GM18502 (cell line): ENCODE measurements at regions not wholly inside any gene's neighbourhood (a gene's known extent, or its start where the extent isn't known, plus 50 kb on each side); places are given as distances from the start of the nearest gene placed in this dataset.

Source experiments
- ATAC-seq: cut with Tn5 transposase; IDR thresholded peaks from one replicate; pipeline ENCODE4 v1.9.1; 2021; ENCODE audit warnings: mild to moderate bottlenecking; ENCODE audit not compliant: unreplicated experiment, poor library complexity

GRCh38 chr11:116511684-116512083, 261.1 kb downstream of the BUD13 start:
- ATAC-seq = no peak

- no peak for ATAC-seq
These were observed 261.7 kb downstream of the BUD13 start for GRCh38 chr11:116510886-116511650.

- ATAC-seq = no peak
These were observed 262.6 kb downstream of the BUD13 start for GRCh38 chr11:116510166-116510565.

- ATAC-seq = no peak
These were observed 263.2 kb downstream of the BUD13 start for GRCh38 chr11:116509551-116509950.

GRCh38 chr11:116507849-116508695, 264.7 kb downstream of the BUD13 start:
- ATAC-seq = no peak

- ATAC-seq = no peak
These were observed 265.8 kb downstream of the BUD13 start for GRCh38 chr11:116507016-116507415.

- no peak for ATAC-seq
These were observed 266.4 kb downstream of the BUD13 start for GRCh38 chr11:116506263-116506825.

- ATAC-seq = no peak
These were observed 267.2 kb downstream of the BUD13 start for GRCh38 chr11:116505298-116506262.

DNA sequence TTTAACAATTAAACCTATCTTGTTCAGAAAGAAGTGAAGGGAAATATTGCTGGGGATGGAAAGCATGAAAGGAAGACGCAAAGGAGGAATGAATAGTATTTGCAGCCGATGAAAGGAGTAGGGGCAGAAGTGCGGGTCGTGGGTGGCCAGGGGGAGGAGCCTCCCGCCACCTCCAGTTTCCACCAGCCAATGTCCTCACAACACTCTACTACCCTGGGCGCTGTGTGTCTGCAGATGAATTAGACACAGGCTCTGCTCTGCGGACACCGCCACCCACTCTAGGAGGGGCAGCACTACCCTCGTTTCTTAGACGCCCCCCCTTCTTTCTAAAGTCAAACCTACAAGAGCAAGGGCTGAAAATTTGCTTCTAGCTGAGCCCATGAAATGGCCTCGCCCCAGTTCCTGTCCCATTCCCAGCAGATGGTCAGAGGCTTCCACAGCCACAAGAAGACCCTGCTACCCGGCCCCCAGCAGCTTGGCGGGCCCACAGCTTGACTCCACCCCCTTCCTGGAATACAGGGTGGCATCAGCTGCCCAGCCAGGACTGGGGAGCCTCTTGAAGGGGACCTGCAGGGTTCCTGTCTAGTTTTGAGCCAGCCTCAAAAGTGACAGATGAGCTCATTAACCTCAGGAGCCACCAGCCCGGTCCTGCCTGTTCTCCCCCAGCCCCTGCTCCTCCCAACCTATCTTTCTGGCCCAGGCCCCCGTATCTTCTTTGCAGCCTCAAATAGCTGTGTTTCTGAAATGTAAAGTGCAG, 268.1 kb downstream of the BUD13 start:
- ATAC-seq = no peak

DNA sequence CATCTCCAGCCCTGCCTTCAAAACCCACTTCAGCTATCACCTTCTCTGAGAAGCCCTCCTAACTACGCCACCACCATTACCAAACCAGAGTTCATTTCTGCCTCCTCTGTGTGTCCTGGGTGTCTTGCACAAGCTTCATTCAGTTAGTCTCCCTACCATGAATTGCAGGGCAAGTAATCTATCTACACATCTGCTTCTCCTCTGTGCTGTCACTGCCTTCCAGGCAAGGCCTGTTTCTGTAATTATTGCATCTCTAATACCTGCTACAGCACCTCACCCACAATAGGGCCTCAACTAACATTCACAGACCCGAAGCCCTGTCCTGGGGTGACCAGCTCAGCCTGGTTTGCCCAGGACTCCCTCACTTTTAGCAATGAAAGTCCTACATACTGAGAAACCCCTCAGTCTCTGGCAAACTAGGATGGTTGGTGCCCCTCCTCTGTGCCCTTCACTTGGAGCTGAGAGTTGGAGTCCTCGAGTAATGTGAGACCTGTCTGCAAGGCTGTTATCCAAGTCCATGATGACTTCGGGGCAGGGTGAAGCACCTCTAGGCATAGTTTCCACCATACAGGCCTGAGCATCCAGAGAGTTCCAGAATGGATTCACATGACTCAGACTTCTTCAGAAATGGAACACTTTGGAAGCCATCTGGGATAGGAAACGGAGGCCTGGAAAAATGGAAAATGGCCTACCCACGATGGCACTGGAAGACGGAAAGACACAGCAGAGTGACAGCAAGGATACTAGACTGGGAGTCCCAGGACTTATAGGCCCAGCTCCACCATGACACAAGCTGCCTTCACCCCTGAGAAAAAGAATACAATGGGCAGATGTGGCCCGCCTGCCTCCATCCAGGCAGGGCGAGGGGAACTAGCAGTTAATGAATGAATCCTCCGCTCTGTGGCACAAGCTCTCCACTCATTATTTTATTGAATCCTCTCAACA, 269.3 kb downstream of the BUD13 start:
- ATAC-seq = no peak

GRCh38 chr11:116502641-116503061, 270.1 kb downstream of the BUD13 start:
- ATAC-seq = no peak

DNA sequence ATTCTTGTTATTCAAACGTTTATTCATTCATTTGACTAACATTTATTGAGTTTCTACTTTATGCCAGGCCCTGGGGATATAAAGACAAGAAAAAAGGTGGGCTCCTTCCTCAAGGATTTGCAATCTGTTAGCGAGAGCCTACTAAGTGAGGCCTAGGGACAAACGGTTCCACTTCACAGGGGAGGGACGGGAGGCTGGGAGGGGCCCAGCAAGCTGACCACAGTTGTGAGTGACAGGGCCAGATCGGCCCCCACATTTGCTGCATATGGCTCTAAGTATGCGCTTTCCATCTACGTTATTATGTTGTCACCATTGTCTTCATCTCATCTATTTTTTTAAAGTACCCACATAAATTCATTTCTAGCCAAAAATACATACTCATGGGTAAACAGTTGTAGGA, 271.1 kb downstream of the BUD13 start:
- ATAC-seq = no peak

- ATAC-seq = no peak
These were observed 271.7 kb downstream of the BUD13 start for GRCh38 chr11:116500947-116501602.

GRCh38 chr11:116500026-116500946, 272.5 kb downstream of the BUD13 start:
- ATAC-seq = no peak

- no peak for ATAC-seq
These were observed 273.3 kb downstream of the BUD13 start for GRCh38 chr11:116499396-116500003.

DNA sequence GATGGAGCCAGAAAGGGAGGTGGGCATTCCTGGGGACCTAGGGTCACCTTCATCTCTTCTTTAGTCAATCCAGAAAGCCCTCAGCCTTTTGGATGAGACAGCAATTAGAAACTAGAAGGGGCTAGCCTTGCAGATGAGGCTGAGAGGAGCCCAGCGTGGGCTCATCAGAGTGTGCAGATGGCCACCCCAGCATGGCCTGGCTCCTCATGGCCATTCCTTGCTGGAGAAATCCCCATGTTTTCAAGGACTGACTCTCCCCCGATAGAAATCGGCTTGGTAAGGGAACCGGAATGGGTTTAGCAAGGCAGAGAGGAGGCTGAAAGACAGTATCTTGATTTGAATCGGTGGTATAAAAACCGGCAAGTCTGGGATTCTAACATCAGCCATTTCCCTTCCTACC, 274.6 kb downstream of the BUD13 start:
- no peak for ATAC-seq
